ENCODE measurements at regions not wholly inside any gene's neighbourhood (a gene's known extent, or its start where the extent isn't known, plus 50 kb on each side); places are given as distances from the start of the nearest gene placed in this dataset.

- TF ChIP-seq POLR2A (IDR thresholded peaks at IDR 0.05) (no peak), CTCF (IDR thresholded peaks at IDR 0.05) (no peak)
- Histone ChIP-seq H3K9me3 (no peaks in the 10 kb centered on the region), H3K27me3 (no peaks in the 10 kb centered on the region), H3K4me3 (no peak overlapping the region), H3K4me1 (no peaks in the 10 kb centered on the region), H3K36me3 (no peaks in the 10 kb centered on the region), H3K27ac (no peak overlapping the region)
- intact Hi-C loops (cut with DNase I; ENCODE audit: low total_unique reads), result no loop called here
- no peak for DNase-seq
Observed at GRCh38 chr11:130995266-130995665, 79.0 kb upstream of the SNX19 start.

- DNase-seq, result no peak
- no peaks in the 10 kb centered on the region for H3K4me1 ChIP-seq
- H3K27me3 ChIP-seq, result no peaks in the 10 kb centered on the region
- TF ChIP-seq POLR2A (IDR thresholded peaks at IDR 0.05) (no peak), CTCF (IDR thresholded peaks at IDR 0.05) (no peak)
- H3K4me3 ChIP-seq, result no peak overlapping the region
- no peak overlapping the region for H3K27ac ChIP-seq
- H3K36me3 ChIP-seq, result no peaks in the 10 kb centered on the region
- no peaks in the 10 kb centered on the region for H3K9me3 ChIP-seq
- intact Hi-C loops (cut with DNase I; ENCODE audit: low total_unique reads), result no loop called here
Observed at GRCh38 chr11:130997278-130997677, 81.0 kb upstream of the SNX19 start.

- no peak overlapping the region for H3K4me3 ChIP-seq
- no peak for DNase-seq
- H3K27ac ChIP-seq, result no peak overlapping the region
- H3K36me3 ChIP-seq, result no peaks in the 10 kb centered on the region
- H3K27me3 ChIP-seq, result no peaks in the 10 kb centered on the region
- no peaks in the 10 kb centered on the region for H3K4me1 ChIP-seq
- intact Hi-C loops (cut with DNase I; ENCODE audit: low total_unique reads), result no loop called here
- no peaks in the 10 kb centered on the region for H3K9me3 ChIP-seq
- no peak for TF ChIP-seq POLR2A (IDR thresholded peaks at IDR 0.05)
- TF ChIP-seq CTCF (IDR thresholded peaks at IDR 0.05), result no peak
Observed at GRCh38 chr11:130999086-130999485, 82.8 kb upstream of the SNX19 start.

GRCh38 chr11:130999992-131000770 is 83.9 kb upstream of the SNX19 start:
- Histone ChIP-seq H3K4me1 (no peaks in the 10 kb centered on the region), H3K36me3 (no peaks in the 10 kb centered on the region), H3K4me3 (no peak overlapping the region), H3K27ac (no peak overlapping the region), H3K27me3 (no peaks in the 10 kb centered on the region), H3K9me3 (no peaks in the 10 kb centered on the region)
- no peak for DNase-seq
- TF ChIP-seq CTCF (IDR thresholded peaks at IDR 0.05), result no peak
- no peak for TF ChIP-seq POLR2A (IDR thresholded peaks at IDR 0.05)
- intact Hi-C loops (cut with DNase I; ENCODE audit: low total_unique reads), result no loop called here

- intact Hi-C loops (cut with DNase I; ENCODE audit: low total_unique reads), result no loop called here
- H3K9me3 ChIP-seq, result no peaks in the 10 kb centered on the region
- no peaks in the 10 kb centered on the region for H3K27me3 ChIP-seq
- no peak overlapping the region for H3K4me3 ChIP-seq
- no peaks in the 10 kb centered on the region for H3K4me1 ChIP-seq
- no peaks in the 10 kb centered on the region for H3K36me3 ChIP-seq
- no peak overlapping the region for H3K27ac ChIP-seq
- no peak for TF ChIP-seq CTCF (IDR thresholded peaks at IDR 0.05)
- no peak for TF ChIP-seq POLR2A (IDR thresholded peaks at IDR 0.05)
- no peak for DNase-seq
Observed at GRCh38 chr11:131002145-131002544, 85.9 kb upstream of the SNX19 start.
